Neutrophil (primary cell): ENCODE measurements at regions not wholly inside any gene's neighbourhood (a gene's known extent, or its start where the extent isn't known, plus 50 kb on each side); places are given as distances from the start of the nearest gene placed in this dataset.

ENCODE experiments used
- H3K27ac ChIP-seq: fragments of 200-600 bp; sonication (generic); 2 replicates; pipeline ENCODE4 v1.5.1; 2016; ENCODE audit warnings: mild to moderate bottlenecking, moderate library complexity
- H3K27me3 ChIP-seq: fragments of 200-600 bp; sonication (generic); 2 replicates; pipeline ENCODE4 v1.6.0; 2016; ENCODE audit warnings: mild to moderate bottlenecking
- H3K36me3 ChIP-seq: fragments of 200-600 bp; sonication (generic); 2 replicates; pipeline ENCODE4 v1.5.1; 2017
- H3K4me1 ChIP-seq, 2 experiments: fragments of 200-600 bp in 1 of 2; sonication (generic) in 1 of 2; 1 replicate in 1 of 2; 2 replicates in 1 of 2; pipeline versions ENCODE4 v1.5.1 to v1.6.1; 2013 to 2016; ENCODE audit warnings: low read depth in 1 of 2, low read length in 1 of 2, mild to moderate bottlenecking in 1 of 2, moderate library complexity in 1 of 2; ENCODE audit not compliant: control insufficient read depth in 1 of 2, insufficient read depth in 1 of 2
- H3K4me3 ChIP-seq, 2 experiments: fragments of 200-600 bp in 1 of 2; sonication (generic) in 1 of 2; 1 replicate in 1 of 2; 2 replicates in 1 of 2; pipeline ENCODE4 v1.5.1; 2013 to 2016; ENCODE audit warnings: low read depth in 1 of 2, low read length in 1 of 2, mild to moderate bottlenecking in 1 of 2, moderate library complexity in 1 of 2
- H3K9me3 ChIP-seq: fragments of 200-600 bp; sonication (generic); 2 replicates; pipeline ENCODE4 v1.5.1; 2016
- CTCF ChIP-seq: fragments of 200-600 bp; sonication (generic); IDR thresholded peaks from 2 replicates; pipeline ENCODE4 v1.5.1; 2016; ENCODE audit warnings: antibody characterized with exemption

- no peak overlapping the region for H3K4me3 ChIP-seq
- no peaks in the 10 kb centered on the region for H3K9me3 ChIP-seq
Measured at GRCh38 chr5:73298772-73299630, 126.0 kb downstream of the TMEM174 start.

GRCh38 chr5:73298251-73298771 is 125.3 kb downstream of the TMEM174 start:
- no peak for TF ChIP-seq CTCF
- H3K27me3 ChIP-seq: peaks cover 100% of the 10 kb centered on the region
- H3K9me3 ChIP-seq: no peaks in the 10 kb centered on the region

More at GRCh38 chr5:73298772-73299630, 126.0 kb downstream of the TMEM174 start:
- H3K27ac ChIP-seq: no peak overlapping the region
- H3K4me1 ChIP-seq: peaks cover 0 to 2% of the 10 kb centered on the region in 2 experiments
- no peaks in the 10 kb centered on the region for H3K36me3 ChIP-seq
- no peak for TF ChIP-seq CTCF
- peaks cover 100% of the 10 kb centered on the region for H3K27me3 ChIP-seq

GRCh38 chr5:73297430-73297829 is 124.4 kb downstream of the TMEM174 start:
- no peaks in the 10 kb centered on the region for H3K4me1 ChIP-seq
- no peak for TF ChIP-seq CTCF
- no peaks in the 10 kb centered on the region for H3K9me3 ChIP-seq
- no peak overlapping the region for H3K27ac ChIP-seq
- H3K36me3 ChIP-seq: no peaks in the 10 kb centered on the region
- H3K4me3 ChIP-seq: no peak overlapping the region
- H3K27me3 ChIP-seq: peaks cover 100% of the 10 kb centered on the region

More at GRCh38 chr5:73298251-73298771, 125.3 kb downstream of the TMEM174 start:
- Histone ChIP-seq H3K4me3 (no peak overlapping the region), H3K36me3 (no peaks in the 10 kb centered on the region), H3K4me1 (no peaks in the 10 kb centered on the region), H3K27ac (no peak overlapping the region)

- Histone ChIP-seq H3K36me3 (no peaks in the 10 kb centered on the region), H3K9me3 (no peaks in the 10 kb centered on the region), H3K4me1 (no peaks in the 10 kb centered on the region), H3K27me3 (peaks cover 100% of the 10 kb centered on the region), H3K27ac (no peak overlapping the region), H3K4me3 (no peak overlapping the region)
- no peak for TF ChIP-seq CTCF
Measured at GRCh38 chr5:73296772-73297171, 123.8 kb downstream of the TMEM174 start.

- no peaks in the 10 kb centered on the region for H3K9me3 ChIP-seq
- no peak overlapping the region for H3K27ac ChIP-seq
- no peak overlapping the region for H3K4me3 ChIP-seq
- no peaks in the 10 kb centered on the region for H3K4me1 ChIP-seq
- TF ChIP-seq CTCF: no peak
- H3K36me3 ChIP-seq: no peaks in the 10 kb centered on the region
- H3K27me3 ChIP-seq: peaks cover 100% of the 10 kb centered on the region
Measured at GRCh38 chr5:73295921-73296320, 122.9 kb downstream of the TMEM174 start.
